PFSK-1 (cell line): ENCODE measurements at regions not wholly inside any gene's neighbourhood (a gene's known extent, or its start where the extent isn't known, plus 50 kb on each side); places are given as distances from the start of the nearest gene placed in this dataset.

ENCODE experiments used
- FOXP2 ChIP-seq: optimal IDR thresholded peaks from 2 replicates; pipeline ENCODE3; 2011; ENCODE audit warnings: borderline replicate concordance, control low read depth, inconsistent platforms; ENCODE audit not compliant: insufficient read depth; ENCODE audit errors: extremely low read length, extremely low read depth
- POLR2AphosphoS5 ChIP-seq: IDR thresholded peaks from 2 replicates; pipeline ENCODE4 v1.6.1; 2012; ENCODE audit warnings: low read depth, mild to moderate bottlenecking, control low read depth, low read length, moderate library complexity
- REST ChIP-seq, 2 experiments: IDR thresholded peaks; 2 replicates each; pipeline versions ENCODE4 v1.6.1 to v1.8.0; 2011 to 2012; ENCODE audit warnings: low read depth in 2 of 2, low read length in 2 of 2, control low read depth in 1 of 2, inconsistent platforms in 1 of 2, mild to moderate bottlenecking in 1 of 2, moderate library complexity in 1 of 2; ENCODE audit not compliant: insufficient read depth in 1 of 2
- SIN3A ChIP-seq: IDR thresholded peaks from 2 replicates; pipeline ENCODE4 v1.6.1; 2012; ENCODE audit warnings: mild to moderate bottlenecking, low read length, moderate library complexity, borderline replicate concordance; ENCODE audit not compliant: insufficient read depth
- TAF1 ChIP-seq: IDR thresholded peaks from 2 replicates; pipeline ENCODE4 v1.6.1; 2012; ENCODE audit warnings: low read length, control low read depth, borderline replicate concordance; ENCODE audit not compliant: insufficient read depth

GRCh38 chr5:164420161-164420560, 914.7 kb downstream of the MAT2B start:
- TF ChIP-seq SIN3A (no peak), REST (IDR thresholded peaks at IDR 0.05; ENCODE audit: insufficient read depth in 1 of 2, low read depth in 2 of 2, low read length in 2 of 2) (no peak), POLR2AphosphoS5 (no peak), TAF1 (no peak), FOXP2 (no peak)
